ENCODE measurements at regions not wholly inside any gene's neighbourhood (a gene's known extent, or its start where the extent isn't known, plus 50 kb on each side); places are given as distances from the start of the nearest gene placed in this dataset.

DNA sequence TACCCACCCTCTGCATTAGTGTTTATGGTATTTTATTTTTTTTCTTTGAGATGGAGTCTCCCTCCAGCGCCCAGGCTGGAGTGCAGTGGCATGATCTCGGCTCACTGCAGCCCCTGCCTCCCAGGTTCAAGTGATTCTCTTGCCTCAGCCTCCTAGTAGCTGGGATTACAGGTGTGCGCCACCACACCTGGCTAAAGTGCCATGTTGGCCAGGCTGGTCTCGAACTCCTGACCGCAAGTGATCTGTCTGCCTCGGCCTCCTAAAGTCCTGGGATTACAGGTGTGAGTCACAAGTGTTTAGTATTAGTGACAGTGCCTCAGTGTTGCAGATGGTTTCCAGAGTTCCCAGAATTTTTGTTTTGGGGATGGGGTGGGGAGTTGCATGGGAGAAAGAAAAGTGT lies 120.3 kb downstream of the NPY start:
- Mint-ChIP-seq H3K27me3 (peaks cover 32% of the 10 kb centered on the region), H3K36me3 (ENCODE audit: low read depth) (no peaks in the 10 kb centered on the region), H3K27ac (no peak overlapping the region), H3K4me3 (no peak overlapping the region), H3K4me1 (peaks cover 6% of the 10 kb centered on the region)
- DNase-seq = no peak
- no peak for ATAC-seq
- H3K9me3 ChIP-seq (ENCODE audit: control insufficient read depth, low read length, poor library complexity, severe bottlenecking) = no peaks in the 10 kb centered on the region

- H3K36me3 Mint-ChIP-seq (ENCODE audit: low read depth) = no peaks in the 10 kb centered on the region
- peaks cover 37% of the 10 kb centered on the region for H3K27me3 Mint-ChIP-seq
- ATAC-seq (no peak), DNase-seq (no peak)
- no peaks in the 10 kb centered on the region for H3K9me3 ChIP-seq (ENCODE audit: control insufficient read depth, low read length, poor library complexity, severe bottlenecking)
- H3K4me3 Mint-ChIP-seq = no peak overlapping the region
- H3K4me1 Mint-ChIP-seq = peaks cover 8% of the 10 kb centered on the region
- H3K27ac Mint-ChIP-seq = no peak overlapping the region
These were observed 121.0 kb downstream of the NPY start for GRCh38 chr7:24405002-24405401.

DNA sequence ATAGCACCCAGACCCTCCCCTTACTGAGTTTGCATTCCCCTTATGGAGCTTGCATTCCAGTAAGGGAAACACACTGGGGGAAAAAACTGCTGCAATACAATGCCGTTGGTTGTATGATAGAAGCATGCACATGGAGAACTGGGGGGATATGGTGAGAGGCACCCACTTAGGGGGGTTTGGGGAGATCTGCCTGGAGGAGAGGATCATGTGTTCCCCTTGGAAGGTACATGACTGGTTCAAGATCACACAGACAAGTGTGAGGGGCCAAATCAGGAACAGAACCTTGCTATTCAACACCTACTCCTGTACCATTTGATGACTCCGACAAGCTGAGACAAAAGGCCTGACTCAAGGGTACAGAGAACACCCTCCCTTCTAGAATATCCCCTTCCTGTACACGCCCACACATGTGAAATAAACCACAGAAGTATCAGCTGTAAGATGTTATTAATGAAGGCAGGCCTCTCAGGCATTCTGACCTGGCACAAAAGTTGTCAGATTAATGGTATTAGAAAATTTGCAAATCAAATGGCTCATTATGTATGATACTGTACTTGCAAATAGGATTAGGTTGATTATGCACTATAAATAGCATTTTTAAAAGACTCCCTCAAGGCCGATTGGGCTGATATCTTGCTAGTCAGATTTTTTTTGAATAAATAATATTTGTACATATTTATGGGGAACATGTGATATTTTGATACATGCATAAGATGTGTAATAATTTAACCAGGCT lies 122.2 kb downstream of the NPY start:
- no peaks in the 10 kb centered on the region for H3K9me3 ChIP-seq (ENCODE audit: control insufficient read depth, low read length, poor library complexity, severe bottlenecking)
- Mint-ChIP-seq H3K4me3 (no peak overlapping the region), H3K4me1 (peaks cover 8% of the 10 kb centered on the region), H3K27ac (no peak overlapping the region), H3K27me3 (peaks cover 41% of the 10 kb centered on the region), H3K36me3 (ENCODE audit: low read depth) (no peaks in the 10 kb centered on the region)
- DNase-seq (no peak), ATAC-seq (peak; percentile 46)

GRCh38 chr7:24406789-24407299 lies 122.9 kb downstream of the NPY start:
- Mint-ChIP-seq H3K4me1 (peaks cover 8% of the 10 kb centered on the region), H3K36me3 (ENCODE audit: low read depth) (no peaks in the 10 kb centered on the region), H3K4me3 (no peak overlapping the region), H3K27ac (no peak overlapping the region), H3K27me3 (peaks cover 40% of the 10 kb centered on the region)
- ATAC-seq = no peak
- H3K9me3 ChIP-seq (ENCODE audit: control insufficient read depth, low read length, poor library complexity, severe bottlenecking) = no peaks in the 10 kb centered on the region
- DNase-seq = no peak

GRCh38 chr7:24407965-24408364 lies 124.0 kb downstream of the NPY start:
- ATAC-seq (no peak), DNase-seq (no peak)
- no peak overlapping the region for H3K27ac Mint-ChIP-seq
- H3K4me1 Mint-ChIP-seq = peaks cover 8% of the 10 kb centered on the region
- H3K9me3 ChIP-seq (ENCODE audit: control insufficient read depth, low read length, poor library complexity, severe bottlenecking) = no peaks in the 10 kb centered on the region
- no peaks in the 10 kb centered on the region for H3K36me3 Mint-ChIP-seq (ENCODE audit: low read depth)
- no peak overlapping the region for H3K4me3 Mint-ChIP-seq
- H3K27me3 Mint-ChIP-seq = peaks cover 47% of the 10 kb centered on the region

- DNase-seq (no peak), ATAC-seq (no peak)
- Mint-ChIP-seq H3K27me3 (peaks cover 37% of the 10 kb centered on the region), H3K36me3 (ENCODE audit: low read depth) (no peaks in the 10 kb centered on the region), H3K27ac (no peak overlapping the region), H3K4me3 (no peak overlapping the region), H3K4me1 (peaks cover 8% of the 10 kb centered on the region)
- no peaks in the 10 kb centered on the region for H3K9me3 ChIP-seq (ENCODE audit: control insufficient read depth, low read length, poor library complexity, severe bottlenecking)
These were observed 124.9 kb downstream of the NPY start for GRCh38 chr7:24408798-24409430.

GRCh38 chr7:24409431-24410024 lies 125.5 kb downstream of the NPY start:
- no peak for DNase-seq
- H3K36me3 Mint-ChIP-seq (ENCODE audit: low read depth) = no peaks in the 10 kb centered on the region
- H3K4me1 Mint-ChIP-seq = peaks cover 8% of the 10 kb centered on the region
- no peaks in the 10 kb centered on the region for H3K9me3 ChIP-seq (ENCODE audit: control insufficient read depth, low read length, poor library complexity, severe bottlenecking)
- H3K4me3 Mint-ChIP-seq = no peak overlapping the region
- no peak for ATAC-seq
- no peak overlapping the region for H3K27ac Mint-ChIP-seq
- H3K27me3 Mint-ChIP-seq = peaks cover 37% of the 10 kb centered on the region

DNA sequence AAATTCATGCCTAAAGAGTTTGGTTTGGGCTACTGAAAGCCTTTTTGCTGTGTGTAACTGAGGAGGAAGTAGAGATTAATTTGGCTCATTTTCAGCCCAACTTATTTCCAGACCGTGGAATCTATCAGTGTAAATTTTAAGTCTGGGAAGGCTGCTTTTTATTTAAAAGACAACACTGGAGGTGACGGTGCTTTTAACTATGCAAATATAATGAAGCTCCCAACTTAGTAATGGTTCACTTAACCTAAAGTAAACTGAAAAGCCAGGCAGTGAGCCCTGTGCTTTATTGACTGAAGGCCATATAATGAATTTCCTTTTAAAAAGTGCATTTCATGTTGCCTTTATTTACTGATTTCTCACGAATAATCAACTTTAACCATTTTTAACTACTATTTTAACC lies 127.2 kb downstream of the NPY start:
- no peak for ATAC-seq
- H3K36me3 Mint-ChIP-seq (ENCODE audit: low read depth) = no peaks in the 10 kb centered on the region
- H3K4me3 Mint-ChIP-seq = no peak overlapping the region
- peaks cover 37% of the 10 kb centered on the region for H3K27me3 Mint-ChIP-seq
- no peak overlapping the region for H3K27ac Mint-ChIP-seq
- no peaks in the 10 kb centered on the region for H3K9me3 ChIP-seq (ENCODE audit: control insufficient read depth, low read length, poor library complexity, severe bottlenecking)
- DNase-seq = no peak
- peaks cover 4% of the 10 kb centered on the region for H3K4me1 Mint-ChIP-seq

DNA sequence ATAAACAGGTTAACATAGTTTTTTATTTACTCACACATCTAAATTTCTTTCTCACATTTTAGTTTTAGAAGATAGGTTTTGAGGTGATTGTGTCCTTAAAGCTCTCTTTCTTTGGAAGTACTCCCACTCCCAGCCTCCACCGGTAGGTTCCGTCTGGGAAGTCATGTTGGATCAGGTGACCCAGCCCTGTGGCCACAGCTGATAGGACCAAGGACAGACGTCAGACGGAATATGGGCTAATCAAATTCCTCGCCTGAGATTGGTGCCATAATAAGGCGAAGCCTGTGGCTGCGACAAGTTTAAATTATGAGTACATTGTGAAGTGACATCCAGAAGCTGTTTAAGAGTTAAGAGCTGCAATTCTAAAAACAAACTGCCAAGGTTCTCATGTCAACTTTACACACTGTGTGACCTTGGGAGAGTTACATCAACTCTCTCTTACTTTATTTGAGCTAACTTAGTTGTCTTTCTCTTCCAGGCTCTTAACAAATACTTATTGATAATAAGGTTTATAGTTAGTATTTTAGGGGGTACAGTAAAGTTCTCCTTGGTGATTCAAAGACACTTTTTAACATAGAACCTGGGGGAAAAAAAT lies 133.6 kb downstream of the NPY start:
- no peak overlapping the region for H3K4me3 Mint-ChIP-seq
- no peak overlapping the region for H3K27ac Mint-ChIP-seq
- no peaks in the 10 kb centered on the region for H3K4me1 Mint-ChIP-seq
- no peak for ATAC-seq
- H3K36me3 Mint-ChIP-seq (ENCODE audit: low read depth) = no peaks in the 10 kb centered on the region
- H3K9me3 ChIP-seq (ENCODE audit: control insufficient read depth, low read length, poor library complexity, severe bottlenecking) = no peaks in the 10 kb centered on the region
- no peak for DNase-seq
- H3K27me3 Mint-ChIP-seq = peaks cover 2% of the 10 kb centered on the region

DNA sequence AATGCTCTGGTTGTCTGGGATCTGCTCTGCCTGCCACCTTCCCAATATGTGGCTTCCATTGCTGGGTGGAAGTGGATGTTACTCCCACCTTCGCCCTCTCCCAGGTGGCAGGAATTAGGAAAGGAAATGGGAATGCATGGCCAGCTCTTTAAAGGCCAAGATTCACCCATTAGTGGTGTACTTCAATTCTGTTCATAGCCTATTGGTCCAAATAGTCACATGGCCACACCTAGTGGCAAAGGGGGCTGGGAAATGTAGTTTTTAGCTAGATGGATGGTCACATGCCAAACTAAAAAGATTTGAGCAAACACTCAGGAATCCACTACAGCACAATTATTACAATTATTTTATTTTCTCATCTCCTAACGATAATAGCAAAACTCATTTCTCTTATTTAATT lies 135.1 kb downstream of the NPY start:
- H3K27ac Mint-ChIP-seq = no peak overlapping the region
- H3K4me3 Mint-ChIP-seq = no peak overlapping the region
- H3K4me1 Mint-ChIP-seq = no peaks in the 10 kb centered on the region

DNA sequence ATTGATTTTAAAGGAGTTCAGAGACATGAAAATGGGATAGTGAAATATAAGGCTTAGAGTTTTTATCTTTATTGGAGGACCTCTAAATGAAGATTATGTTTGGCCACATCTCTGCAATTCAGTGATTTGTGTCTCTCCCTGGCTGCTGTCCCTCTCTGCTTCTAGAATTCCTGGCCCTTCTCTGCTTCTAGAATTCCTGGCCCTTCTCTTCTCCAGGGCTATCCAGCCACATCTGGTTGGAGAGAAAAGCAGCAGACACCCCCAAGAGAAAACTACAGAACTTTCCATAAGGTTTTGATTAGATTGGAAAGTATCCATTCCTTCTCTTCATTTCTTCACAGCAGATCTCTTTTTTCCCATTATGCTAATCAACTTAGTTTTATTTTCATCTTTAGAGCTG lies 135.5 kb downstream of the NPY start:
- no peaks in the 10 kb centered on the region for H3K9me3 ChIP-seq (ENCODE audit: control insufficient read depth, low read length, poor library complexity, severe bottlenecking)
- H3K36me3 Mint-ChIP-seq (ENCODE audit: low read depth) = no peaks in the 10 kb centered on the region
- DNase-seq (no peak), ATAC-seq (no peak)
- no peak overlapping the region for H3K27ac Mint-ChIP-seq
- H3K4me3 Mint-ChIP-seq = no peak overlapping the region
- no peaks in the 10 kb centered on the region for H3K27me3 Mint-ChIP-seq
- no peaks in the 10 kb centered on the region for H3K4me1 Mint-ChIP-seq

More for the DNA sequence above, 135.1 kb downstream of the NPY start:
- ATAC-seq (no peak), DNase-seq (no peak)
- Mint-ChIP-seq H3K36me3 (ENCODE audit: low read depth) (no peaks in the 10 kb centered on the region), H3K27me3 (no peaks in the 10 kb centered on the region)
- no peaks in the 10 kb centered on the region for H3K9me3 ChIP-seq (ENCODE audit: control insufficient read depth, low read length, poor library complexity, severe bottlenecking)

GRCh38 chr7:24422441-24423010 lies 138.5 kb downstream of the NPY start:
- DNase-seq = no peak
- Mint-ChIP-seq H3K27me3 (peaks cover 10% of the 10 kb centered on the region), H3K36me3 (ENCODE audit: low read depth) (no peaks in the 10 kb centered on the region), H3K27ac (no peak overlapping the region), H3K4me3 (no peak overlapping the region), H3K4me1 (peaks cover 2% of the 10 kb centered on the region)
- H3K9me3 ChIP-seq (ENCODE audit: control insufficient read depth, low read length, poor library complexity, severe bottlenecking) = no peaks in the 10 kb centered on the region
- ATAC-seq = no peak

GRCh38 chr7:24425664-24426063 lies 141.7 kb downstream of the NPY start:
- H3K4me3 Mint-ChIP-seq = no peak overlapping the region
- H3K9me3 ChIP-seq (ENCODE audit: control insufficient read depth, low read length, poor library complexity, severe bottlenecking) = no peaks in the 10 kb centered on the region
- ATAC-seq (no peak), DNase-seq (no peak)
- H3K27me3 Mint-ChIP-seq = peaks cover 23% of the 10 kb centered on the region
- no peak overlapping the region for H3K27ac Mint-ChIP-seq
- peaks cover 2% of the 10 kb centered on the region for H3K4me1 Mint-ChIP-seq
- H3K36me3 Mint-ChIP-seq (ENCODE audit: low read depth) = no peaks in the 10 kb centered on the region

Measured in T-helper 17 cell (primary cell).